GF-D8 (cell line): ENCODE measurements at regions not wholly inside any gene's neighbourhood (a gene's known extent, or its start where the extent isn't known, plus 50 kb on each side); places are given as distances from the start of the nearest gene placed in this dataset.

Source experiments
- DNase-seq: peaks from one replicate; lab custom pipeline; 2025; lab: John Stamatoyannopoulos, UW

- no peak for DNase-seq
These were observed 606.0 kb downstream of the ARL4A start for GRCh38 chr7:13293264-13294002.

- DNase-seq: no peak
These were observed 619.6 kb downstream of the ARL4A start for GRCh38 chr7:13307040-13307439.

GRCh38 chr7:13308423-13308822, 621.0 kb downstream of the ARL4A start:
- DNase-seq: no peak

GRCh38 chr7:13309535-13309934, 622.1 kb downstream of the ARL4A start:
- DNase-seq: no peak

GRCh38 chr7:13312307-13312706, 624.9 kb downstream of the ARL4A start:
- no peak for DNase-seq

- DNase-seq: no peak
These were observed 632.9 kb downstream of the ARL4A start for GRCh38 chr7:13320333-13320732.

- DNase-seq: no peak
These were observed 633.9 kb downstream of the ARL4A start for GRCh38 chr7:13321316-13321715.

GRCh38 chr7:13322126-13322525, 634.7 kb downstream of the ARL4A start:
- no peak for DNase-seq

GRCh38 chr7:13327669-13328068, 640.2 kb downstream of the ARL4A start:
- DNase-seq: no peak

GRCh38 chr7:13333371-13333770, 645.9 kb downstream of the ARL4A start:
- DNase-seq: no peak

- DNase-seq: no peak
These were observed 648.8 kb downstream of the ARL4A start for GRCh38 chr7:13336227-13336626.

- no peak for DNase-seq
These were observed 636.8 kb downstream of the ETV1 start for GRCh38 chr7:13352677-13353076.

- DNase-seq: no peak
These were observed 629.8 kb downstream of the ETV1 start for GRCh38 chr7:13359656-13360055.

- DNase-seq: no peak
These were observed 602.7 kb downstream of the ETV1 start for GRCh38 chr7:13386741-13387140.

- no peak for DNase-seq
These were observed 581.6 kb downstream of the ETV1 start for GRCh38 chr7:13407911-13408310.

- DNase-seq: no peak
These were observed 578.3 kb downstream of the ETV1 start for GRCh38 chr7:13411151-13411550.

- no peak for DNase-seq
These were observed 577.8 kb downstream of the ETV1 start for GRCh38 chr7:13411636-13412035.

GRCh38 chr7:13414181-13414580, 575.3 kb downstream of the ETV1 start:
- no peak for DNase-seq

- no peak for DNase-seq
These were observed 574.8 kb downstream of the ETV1 start for GRCh38 chr7:13414661-13415107.

GRCh38 chr7:13416071-13416470, 573.4 kb downstream of the ETV1 start:
- no peak for DNase-seq

- DNase-seq: no peak
These were observed 572.9 kb downstream of the ETV1 start for GRCh38 chr7:13416544-13416943.

GRCh38 chr7:13420726-13421125, 568.7 kb downstream of the ETV1 start:
- DNase-seq: no peak

- DNase-seq: no peak
These were observed 567.7 kb downstream of the ETV1 start for GRCh38 chr7:13421776-13422175.

- DNase-seq: no peak
These were observed 555.5 kb downstream of the ETV1 start for GRCh38 chr7:13433946-13434345.
